Tibial nerve (tissue), 3 donors: ENCODE measurements at regions not wholly inside any gene's neighbourhood (a gene's known extent, or its start where the extent isn't known, plus 50 kb on each side); places are given as distances from the start of the nearest gene placed in this dataset.

Experiments
- EP300 ChIP-seq, 2 donors: sonication (generic); formaldehyde crosslinking; IDR thresholded peaks; one replicate each; pipeline ENCODE4 v1.6.1; 2017; ENCODE audit warnings: antibody characterized with exemption in 2 of 2, mild to moderate bottlenecking in 1 of 2
- POLR2A ChIP-seq, 2 donors: fragments of 450-650 bp; IDR thresholded peaks; one replicate each; pipeline ENCODE4 v1.6.1; 2017; ENCODE audit warnings: antibody characterized with exemption in 2 of 2, mild to moderate bottlenecking in 2 of 2, moderate library complexity in 2 of 2

DNA sequence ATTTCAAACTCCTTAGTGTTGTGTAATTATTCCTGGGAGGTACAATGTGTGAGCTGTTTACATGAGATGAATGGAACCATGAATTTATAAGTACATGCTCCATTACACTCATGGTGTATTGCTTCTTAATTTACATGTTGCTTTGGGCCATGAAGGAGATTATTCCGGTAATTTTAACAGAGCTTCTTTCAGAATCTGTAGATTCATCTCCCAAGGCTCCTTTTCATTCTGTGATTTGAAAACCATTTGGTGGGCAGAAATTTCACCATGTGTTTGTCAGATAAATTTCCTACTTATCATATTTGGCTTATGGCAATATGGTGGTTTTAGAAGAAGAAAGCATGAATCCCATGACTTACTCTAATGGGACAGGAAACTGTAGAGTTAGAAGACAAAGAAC, 421.6 kb upstream of the EYS start:
- TF ChIP-seq EP300 (IDR thresholded peaks at IDR 0.05) (no peak), POLR2A (IDR thresholded peaks at IDR 0.05) (no peak)
